ENCODE measurements at regions not wholly inside any gene's neighbourhood (a gene's known extent, or its start where the extent isn't known, plus 50 kb on each side); places are given as distances from the start of the nearest gene placed in this dataset.

GRCh38 chr3:187801152-187801551 is 55.9 kb upstream of the BCL6 start:
- Mint-ChIP-seq H3K4me3 (no peak overlapping the region), H3K36me3 (ENCODE audit: insufficient read depth in 1 of 3, low read depth in 3 of 3) (no peaks in the 10 kb centered on the region; a peak in 1 of 7 replicates), H3K27me3 (ENCODE audit: low read depth) (peaks cover 9% of the 10 kb centered on the region), H3K4me1 (peaks cover 15% of the 10 kb centered on the region in 2 experiments), H3K27ac (no peak overlapping the region), H3K9me3 (no peaks in the 10 kb centered on the region; a peak in 1 of 5 replicates)
- Histone ChIP-seq H3K4me1 (ENCODE audit: insufficient read depth, low read length) (peaks cover 4% of the 10 kb centered on the region; the same call in 1 of the 2 replicates), H2BK120ac (ENCODE audit: low read depth, low read length, poor library complexity, severe bottlenecking) (no peak overlapping the region), H3K79me2 (ENCODE audit: insufficient read depth, low read length) (no peaks in the 10 kb centered on the region), H2BK20ac (ENCODE audit: low read depth, low read length, poor library complexity, severe bottlenecking) (no peak overlapping the region), H4K20me1 (ENCODE audit: control insufficient read depth, insufficient read depth, insufficient read length) (no peaks in the 10 kb centered on the region), H4K5ac (ENCODE audit: insufficient read length, low read depth, low read length) (no peak overlapping the region), H3K27ac (ENCODE audit: insufficient read length, low read depth, low read length) (no peak overlapping the region), H4K91ac (ENCODE audit: insufficient read length, low read depth, low read length) (no peak overlapping the region), H2BK15ac (ENCODE audit: low read depth, low read length) (no peak overlapping the region), H3K14ac (ENCODE audit: insufficient read depth, low read length) (no peak overlapping the region), H2BK12ac (ENCODE audit: insufficient read length, low read depth, low read length) (no peak overlapping the region), H3K18ac (ENCODE audit: insufficient read length, low read depth, low read length) (no peak overlapping the region), H3K23me2 (ENCODE audit: insufficient read length, low read depth, low read length, poor library complexity, severe bottlenecking) (no peaks in the 10 kb centered on the region), H3K9me3 (ENCODE audit: control insufficient read depth, low read depth, low read length) (no peaks in the 10 kb centered on the region), H2BK5ac (ENCODE audit: insufficient read length, low read length) (no peak overlapping the region), H3K27me3 (ENCODE audit: insufficient read depth, low read length) (no peaks in the 10 kb centered on the region), H2AFZ (ENCODE audit: low read length) (no peak overlapping the region), H3K4ac (ENCODE audit: low read depth, low read length) (no peak overlapping the region), H2AK5ac (ENCODE audit: insufficient read length, low read length) (no peak overlapping the region), H3K79me1 (ENCODE audit: insufficient read depth, low read depth, low read length, poor library complexity, severe bottlenecking) (no peaks in the 10 kb centered on the region), H3K9ac (ENCODE audit: extremely low read depth, insufficient read length, low read length) (no peak overlapping the region), H4K8ac (replicated peaks; ENCODE audit: insufficient read length, low read depth, low read length) (no peak overlapping the region), H3K4me2 (ENCODE audit: insufficient read depth, insufficient read length, low read length) (no peak overlapping the region), H3K23ac (ENCODE audit: insufficient read length, low read depth, low read length) (no peak overlapping the region), H3T11ph (ENCODE audit: low read length) (no peak overlapping the region), H3K56ac (ENCODE audit: insufficient read length, low read depth, low read length) (no peak overlapping the region)
- DNase-seq = no peak
- no CpG with 5 or more reads among the region's 5 CpGs for WGBS (ENCODE audit: extremely low coverage, insufficient read length, low lambda C conversion rate)
- TF ChIP-seq, protein P1, sequence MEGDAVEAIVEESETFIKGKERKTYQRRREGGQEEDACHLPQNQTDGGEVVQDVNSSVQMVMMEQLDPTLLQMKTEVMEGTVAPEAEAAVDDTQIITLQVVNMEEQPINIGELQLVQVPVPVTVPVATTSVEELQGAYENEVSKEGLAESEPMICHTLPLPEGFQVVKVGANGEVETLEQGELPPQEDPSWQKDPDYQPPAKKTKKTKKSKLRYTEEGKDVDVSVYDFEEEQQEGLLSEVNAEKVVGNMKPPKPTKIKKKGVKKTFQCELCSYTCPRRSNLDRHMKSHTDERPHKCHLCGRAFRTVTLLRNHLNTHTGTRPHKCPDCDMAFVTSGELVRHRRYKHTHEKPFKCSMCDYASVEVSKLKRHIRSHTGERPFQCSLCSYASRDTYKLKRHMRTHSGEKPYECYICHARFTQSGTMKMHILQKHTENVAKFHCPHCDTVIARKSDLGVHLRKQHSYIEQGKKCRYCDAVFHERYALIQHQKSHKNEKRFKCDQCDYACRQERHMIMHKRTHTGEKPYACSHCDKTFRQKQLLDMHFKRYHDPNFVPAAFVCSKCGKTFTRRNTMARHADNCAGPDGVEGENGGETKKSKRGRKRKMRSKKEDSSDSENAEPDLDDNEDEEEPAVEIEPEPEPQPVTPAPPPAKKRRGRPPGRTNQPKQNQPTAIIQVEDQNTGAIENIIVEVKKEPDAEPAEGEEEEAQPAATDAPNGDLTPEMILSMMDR (conservative IDR thresholded peaks at IDR 0.05) = no peak

Data from H9 (cell line).